HUES48 (cell line): ENCODE measurements at regions not wholly inside any gene's neighbourhood (a gene's known extent, or its start where the extent isn't known, plus 50 kb on each side); places are given as distances from the start of the nearest gene placed in this dataset.
"Not testable (repeated sequence)": the region's sequence is repeated elsewhere in the genome, so short reads cannot be mapped to it uniquely, and the experiment has no call there.

Source experiments
- H3K27ac ChIP-seq: one replicate; pipeline ENCODE4 v1.7.0; 2013; ENCODE audit warnings: low read depth, low read length, inconsistent platforms
- H3K27me3 ChIP-seq: 2 replicates; pipeline ENCODE4 v1.6.1; 2013; ENCODE audit warnings: mild to moderate bottlenecking, low read length; ENCODE audit not compliant: control insufficient read depth, insufficient read depth
- H3K36me3 ChIP-seq: 2 replicates; pipeline ENCODE4 v1.6.1; 2013; ENCODE audit warnings: low read length; ENCODE audit not compliant: control insufficient read depth, insufficient read depth
- H3K4me1 ChIP-seq: 2 replicates; pipeline ENCODE4 v1.6.1; 2013; ENCODE audit warnings: mild to moderate bottlenecking, low read length; ENCODE audit not compliant: control insufficient read depth, insufficient read depth
- H3K4me3 ChIP-seq: 2 replicates; pipeline ENCODE4 v1.5.1; 2013; ENCODE audit warnings: mild to moderate bottlenecking, low read depth, low read length
- H3K9ac ChIP-seq: 2 replicates; pipeline ENCODE4 v1.6.1; 2013; ENCODE audit warnings: mild to moderate bottlenecking, low read depth, low read length, moderate library complexity
- H3K9me3 ChIP-seq: 2 replicates; pipeline ENCODE4 v1.6.1; 2013; ENCODE audit warnings: low read length; ENCODE audit not compliant: control insufficient read depth, insufficient read depth

DNA sequence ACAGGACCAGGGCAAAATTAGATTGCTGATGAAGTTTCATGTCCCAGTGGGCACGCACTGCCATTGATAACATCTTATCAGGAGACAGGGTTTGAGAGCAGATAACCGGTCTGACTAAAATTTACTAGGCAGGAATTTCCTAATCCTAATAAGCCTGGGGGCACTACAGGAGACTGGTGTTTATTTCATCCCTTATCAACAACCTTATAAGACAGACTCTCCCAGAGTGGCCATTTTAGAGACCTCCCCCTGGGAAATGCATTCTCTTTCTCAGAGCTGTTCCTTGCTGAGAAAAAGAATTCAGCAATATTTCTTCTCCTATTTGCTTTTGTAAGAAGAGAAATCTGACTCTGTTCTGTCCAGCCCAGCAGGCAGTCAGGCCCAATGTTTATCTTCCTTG, 423.4 kb upstream of the IMPG1 start:
- no peaks in the 10 kb centered on the region for H3K4me1 ChIP-seq
- peaks cover 3% of the 10 kb centered on the region; the same call in 1 of the 2 replicates for H3K9me3 ChIP-seq

DNA sequence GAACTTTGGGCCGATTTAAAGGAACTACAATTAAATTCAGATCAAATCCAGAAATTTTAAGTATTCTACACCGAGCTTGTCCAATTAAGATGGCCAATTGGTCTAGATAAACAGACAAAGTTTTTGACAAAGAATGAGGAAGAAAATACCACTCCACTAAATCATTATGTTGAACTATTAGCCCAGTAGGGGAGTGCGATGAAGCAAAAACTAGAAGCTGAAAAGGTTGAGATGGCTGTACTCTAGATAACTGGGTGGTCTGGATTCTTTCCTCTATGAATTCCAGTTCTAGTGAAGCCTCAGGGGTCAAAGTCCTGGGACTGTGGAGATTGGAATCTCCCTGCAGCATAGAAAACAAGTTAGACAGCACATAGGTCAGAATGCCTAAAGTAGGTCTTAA, 418.9 kb upstream of the IMPG1 start:
- H3K36me3 ChIP-seq, H3K9ac ChIP-seq, H3K27me3 ChIP-seq, H3K4me3 ChIP-seq, H3K27ac ChIP-seq, H3K4me1 ChIP-seq, H3K9me3 ChIP-seq: not testable (repeated sequence)

More for the DNA sequence above, 423.4 kb upstream of the IMPG1 start:
- Histone ChIP-seq H3K9ac (no peak overlapping the region), H3K27ac (no peak overlapping the region), H3K36me3 (no peaks in the 10 kb centered on the region), H3K4me3 (no peak overlapping the region), H3K27me3 (no peaks in the 10 kb centered on the region)

DNA sequence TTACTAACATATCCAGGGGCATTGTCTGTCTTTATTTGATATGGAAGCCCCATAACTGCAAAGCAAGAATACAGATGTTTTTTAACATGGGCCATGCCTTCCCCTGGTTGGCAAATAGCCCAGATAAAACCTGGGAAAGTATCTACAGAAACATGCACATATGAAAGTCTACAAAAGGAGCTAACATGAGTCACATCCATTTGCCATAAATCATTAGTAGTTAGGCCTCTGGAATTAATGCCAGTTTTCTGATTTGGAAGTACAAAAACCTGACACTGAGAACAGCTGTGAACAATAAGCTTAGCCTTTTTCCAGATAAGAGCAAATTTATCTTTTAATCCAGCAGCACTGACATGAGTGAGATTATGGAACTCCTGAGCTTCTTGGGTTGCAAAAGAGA, 418.0 kb upstream of the IMPG1 start:
- Histone ChIP-seq H3K4me3 (no peak overlapping the region), H3K9me3 (peaks cover 2% of the 10 kb centered on the region; the same call in 1 of the 2 replicates), H3K36me3 (no peaks in the 10 kb centered on the region), H3K9ac (no peak overlapping the region), H3K27ac (no peak overlapping the region), H3K27me3 (no peaks in the 10 kb centered on the region), H3K4me1 (no peaks in the 10 kb centered on the region)

GRCh38 chr6:76481101-76481500, 408.6 kb upstream of the IMPG1 start:
- Histone ChIP-seq H3K4me3 (no peak overlapping the region), H3K27ac (no peak overlapping the region), H3K27me3 (no peaks in the 10 kb centered on the region), H3K36me3 (no peaks in the 10 kb centered on the region), H3K9ac (no peak overlapping the region), H3K9me3 (no peaks in the 10 kb centered on the region), H3K4me1 (0 out of 2 replicates have a peak, but pooled peaks cover 10% of the 10 kb centered on the region)

DNA sequence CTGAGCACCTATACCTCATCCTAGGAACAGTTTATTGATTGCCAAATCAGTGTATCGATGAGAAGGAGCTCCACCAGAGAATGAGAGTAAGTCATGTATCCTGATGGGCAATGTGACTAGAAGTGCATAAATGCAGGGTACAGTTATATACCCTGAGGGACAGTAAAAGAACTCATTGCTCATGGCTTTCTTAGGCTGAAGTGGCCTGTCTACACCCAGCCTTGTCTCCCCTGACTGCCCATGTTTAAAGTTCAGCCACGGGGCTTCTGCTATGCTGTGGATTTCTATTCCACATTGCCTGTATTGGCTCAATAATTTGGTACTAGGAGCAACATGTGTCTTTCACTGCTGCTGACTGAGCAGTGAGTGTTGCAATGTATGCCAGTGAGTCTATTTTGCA, 400.4 kb upstream of the IMPG1 start:
- H3K9ac ChIP-seq = no peak overlapping the region
- H3K4me3 ChIP-seq = no peak overlapping the region
- H3K9me3 ChIP-seq = no peaks in the 10 kb centered on the region
- H3K4me1 ChIP-seq = no peaks in the 10 kb centered on the region
- H3K36me3 ChIP-seq = no peaks in the 10 kb centered on the region
- no peaks in the 10 kb centered on the region for H3K27me3 ChIP-seq
- no peak overlapping the region for H3K27ac ChIP-seq

- Histone ChIP-seq H3K4me1 (no peaks in the 10 kb centered on the region), H3K27me3 (no peaks in the 10 kb centered on the region), H3K27ac (no peak overlapping the region), H3K4me3 (no peak overlapping the region), H3K36me3 (no peaks in the 10 kb centered on the region), H3K9ac (no peak overlapping the region), H3K9me3 (no peaks in the 10 kb centered on the region)
Measured at GRCh38 chr6:76466286-76466685, 393.8 kb upstream of the IMPG1 start.

GRCh38 chr6:76465410-76465809, 392.9 kb upstream of the IMPG1 start:
- no peak overlapping the region for H3K27ac ChIP-seq
- no peaks in the 10 kb centered on the region for H3K9me3 ChIP-seq
- no peaks in the 10 kb centered on the region for H3K36me3 ChIP-seq
- H3K9ac ChIP-seq = no peak overlapping the region
- no peaks in the 10 kb centered on the region for H3K4me1 ChIP-seq
- H3K4me3 ChIP-seq = no peak overlapping the region
- no peaks in the 10 kb centered on the region for H3K27me3 ChIP-seq

DNA sequence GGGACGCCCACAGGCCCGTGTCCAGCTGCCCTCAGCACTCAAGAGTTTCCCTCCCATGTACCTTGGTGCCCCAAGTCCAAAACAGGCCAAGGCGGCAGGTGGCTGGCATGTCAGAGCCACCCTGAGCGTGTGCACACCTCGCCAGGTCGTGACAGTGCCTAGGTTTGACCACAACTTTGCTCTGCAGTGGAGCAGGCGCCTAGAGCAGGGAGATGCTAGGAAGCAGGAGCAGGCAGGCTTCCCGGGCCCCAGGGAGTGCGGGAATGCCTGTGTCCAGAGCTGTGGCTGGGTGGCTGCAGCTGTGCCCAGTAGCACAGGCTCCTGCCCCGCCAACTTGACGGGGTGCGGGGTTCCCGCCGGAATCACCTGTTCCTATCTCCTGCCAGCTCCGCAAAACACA, 380.8 kb upstream of the IMPG1 start:
- H3K9me3 ChIP-seq = no peaks in the 10 kb centered on the region
- no peaks in the 10 kb centered on the region for H3K36me3 ChIP-seq
- no peak overlapping the region for H3K27ac ChIP-seq
- H3K9ac ChIP-seq = no peak overlapping the region
- no peak overlapping the region for H3K4me3 ChIP-seq
- no peaks in the 10 kb centered on the region for H3K27me3 ChIP-seq
- H3K4me1 ChIP-seq = no peaks in the 10 kb centered on the region

DNA sequence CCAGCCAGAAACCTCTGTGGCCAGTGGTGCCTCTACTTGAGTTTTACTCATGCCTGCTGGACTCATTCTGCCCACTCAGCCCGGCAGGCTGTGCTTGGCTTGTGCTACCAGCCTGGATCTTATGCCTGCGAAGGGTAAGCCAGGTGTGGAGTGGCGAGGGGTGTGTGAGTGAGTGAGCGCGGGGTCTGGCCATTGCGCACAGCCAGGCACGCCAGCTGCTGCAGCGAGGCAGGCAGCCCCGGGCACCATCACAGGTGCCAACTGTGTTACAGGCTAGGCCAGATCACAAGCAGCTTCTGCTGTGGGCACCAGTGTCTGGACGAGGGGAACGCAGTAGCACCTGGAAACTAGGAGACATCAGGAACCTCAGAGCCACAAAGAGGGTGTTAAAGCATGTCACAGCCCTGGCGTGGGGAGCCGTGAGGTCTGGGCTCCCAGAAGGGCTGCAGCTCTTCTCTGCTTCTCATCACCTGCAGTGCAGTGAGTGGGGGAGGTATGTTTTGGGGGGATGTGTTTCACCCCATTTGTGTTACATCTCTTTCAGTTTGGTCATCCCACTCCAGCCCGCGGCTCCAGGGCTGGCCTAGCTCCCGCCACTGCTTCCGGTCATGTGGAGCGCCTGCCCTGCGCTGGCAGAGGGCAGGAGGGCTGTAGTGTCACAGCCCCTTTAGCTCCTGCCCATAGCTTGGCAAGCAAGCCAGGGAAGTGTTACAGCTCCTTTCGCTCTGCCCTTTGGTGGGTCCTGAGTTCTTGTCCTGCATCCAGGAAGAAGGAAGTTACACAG, 379.7 kb upstream of the IMPG1 start:
- H3K4me3 ChIP-seq = no peak overlapping the region
- no peaks in the 10 kb centered on the region for H3K9me3 ChIP-seq

GRCh38 chr6:76448109-76448508, 375.6 kb upstream of the IMPG1 start:
- H3K9ac ChIP-seq = no peak overlapping the region
- no peak overlapping the region for H3K27ac ChIP-seq
- no peaks in the 10 kb centered on the region; the same call in 1 of the 2 replicates for H3K4me1 ChIP-seq
- H3K27me3 ChIP-seq = no peaks in the 10 kb centered on the region
- H3K36me3 ChIP-seq = no peaks in the 10 kb centered on the region
- no peaks in the 10 kb centered on the region for H3K9me3 ChIP-seq
- no peak overlapping the region for H3K4me3 ChIP-seq

More for the DNA sequence above, 379.7 kb upstream of the IMPG1 start:
- Histone ChIP-seq H3K27me3 (no peaks in the 10 kb centered on the region), H3K9ac (no peak overlapping the region), H3K27ac (no peak overlapping the region), H3K4me1 (no peaks in the 10 kb centered on the region; the same call in 1 of the 2 replicates), H3K36me3 (no peaks in the 10 kb centered on the region)

GRCh38 chr6:76441875-76442274, 369.4 kb upstream of the IMPG1 start:
- Histone ChIP-seq H3K27me3 (no peaks in the 10 kb centered on the region), H3K9me3 (no peaks in the 10 kb centered on the region), H3K36me3 (no peaks in the 10 kb centered on the region), H3K27ac (peak overlapping the region; percentile 73), H3K9ac (peak overlapping the region; percentile 18; the same call in 1 of the 2 replicates), H3K4me1 (peaks cover 36% of the 10 kb centered on the region), H3K4me3 (no peak overlapping the region)
